Activated T-cell treated with anti-CD3 and anti-CD28 coated beads for 24 hours (primary cell): ENCODE measurements at regions not wholly inside any gene's neighbourhood (a gene's known extent, or its start where the extent isn't known, plus 50 kb on each side); places are given as distances from the start of the nearest gene placed in this dataset.

Experiments
- DNase-seq: peaks from one replicate; pipeline ENCODE4 v3.0.0-alpha.2; 2020; ENCODE audit warnings: low read depth

- DNase-seq: no peak
Measured at GRCh38 chr1:219271818-219272535, 98.3 kb downstream of the LYPLAL1 start.

DNA sequence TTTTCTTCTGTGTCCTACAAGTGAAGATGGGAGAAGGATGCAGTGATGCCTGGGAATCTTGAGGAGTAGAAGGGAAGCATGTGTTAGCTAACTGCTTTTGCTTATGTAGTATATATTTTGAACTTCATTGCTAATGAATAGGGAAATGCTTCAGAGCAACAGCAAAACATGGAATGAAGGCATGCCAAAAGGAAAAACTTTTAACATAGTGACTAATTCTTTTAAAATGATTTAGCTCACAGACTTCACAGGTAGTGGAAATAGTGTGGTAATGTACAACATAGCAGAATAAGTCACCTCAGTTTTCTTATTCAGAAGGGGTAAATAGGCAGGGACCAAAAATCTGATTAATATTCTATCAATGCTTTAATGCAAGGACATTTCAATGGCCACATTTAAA lies 95.5 kb downstream of the LYPLAL1 start:
- no peak for DNase-seq

GRCh38 chr1:219266524-219266923 lies 92.8 kb downstream of the LYPLAL1 start:
- DNase-seq: no peak

DNA sequence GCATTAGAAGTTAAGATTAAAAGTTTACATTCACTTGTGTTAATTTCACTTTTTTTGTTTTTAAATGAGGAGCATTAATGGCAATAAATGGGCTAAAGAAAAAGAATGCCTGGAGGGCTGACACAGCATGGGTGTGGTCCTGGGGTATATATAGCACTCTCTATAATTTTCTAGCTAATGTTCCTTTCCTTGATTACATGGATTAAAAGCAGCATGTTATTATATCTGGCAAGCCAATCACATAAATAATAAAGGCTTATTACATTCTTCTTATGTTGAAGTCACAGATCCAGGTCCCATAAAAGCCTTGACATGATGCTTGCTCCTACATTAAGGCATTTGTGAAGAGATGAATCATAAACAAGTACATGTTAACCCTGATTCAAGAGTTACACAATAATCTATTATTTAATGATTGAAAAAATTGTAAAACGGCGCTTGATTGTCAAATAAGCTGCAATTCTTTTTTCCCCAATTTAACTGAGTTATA lies 91.4 kb downstream of the LYPLAL1 start:
- DNase-seq: no peak

DNA sequence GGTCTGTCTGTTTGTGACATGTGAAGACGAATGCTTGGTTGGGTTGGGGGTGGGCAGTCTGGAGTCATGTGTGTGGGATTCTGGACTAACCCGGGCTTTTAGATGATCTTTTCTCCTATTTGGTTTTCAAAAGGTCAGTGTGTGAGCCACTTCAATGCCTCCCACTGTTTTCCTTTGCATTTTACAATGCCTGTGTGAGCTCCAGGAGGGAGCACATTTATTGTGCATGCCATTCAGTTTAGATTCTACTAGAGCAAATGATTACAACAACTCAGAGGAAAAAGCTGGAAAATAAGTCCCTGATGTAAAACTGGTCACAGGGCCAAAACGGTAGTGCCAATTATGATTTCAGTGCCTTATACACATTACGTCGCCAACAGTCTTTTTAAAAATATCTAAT lies 90.9 kb downstream of the LYPLAL1 start:
- DNase-seq: no peak
